ENCODE measurements at regions not wholly inside any gene's neighbourhood (a gene's known extent, or its start where the extent isn't known, plus 50 kb on each side); places are given as distances from the start of the nearest gene placed in this dataset.

GRCh38 chr7:155361346-155361680 lies 63.6 kb downstream of the INSIG1 start:
- Histone ChIP-seq H3K27ac (ENCODE audit: insufficient read length, low read depth, low read length) (no peak overlapping the region), H4K20me1 (ENCODE audit: control insufficient read depth, insufficient read depth, insufficient read length) (no peaks in the 10 kb centered on the region), H3K4me2 (ENCODE audit: insufficient read depth, insufficient read length, low read length) (no peak overlapping the region), H3K18ac (ENCODE audit: insufficient read length, low read depth, low read length) (no peak overlapping the region), H3T11ph (ENCODE audit: low read length) (no peak overlapping the region), H2AK5ac (ENCODE audit: insufficient read length, low read length) (no peak overlapping the region), H3K4me1 (ENCODE audit: insufficient read depth, low read length) (no peaks in the 10 kb centered on the region), H3K27me3 (ENCODE audit: insufficient read depth, low read length) (peaks cover 5% of the 10 kb centered on the region; the same call in 1 of the 2 replicates), H3K79me2 (ENCODE audit: insufficient read depth, low read length) (no peaks in the 10 kb centered on the region), H3K23ac (ENCODE audit: insufficient read length, low read depth, low read length) (no peak overlapping the region), H2BK12ac (ENCODE audit: insufficient read length, low read depth, low read length) (no peak overlapping the region), H4K8ac (replicated peaks; ENCODE audit: insufficient read length, low read depth, low read length) (no peak overlapping the region), H3K23me2 (ENCODE audit: insufficient read length, low read depth, low read length, poor library complexity, severe bottlenecking) (no peaks in the 10 kb centered on the region), H3K9me3 (ENCODE audit: control insufficient read depth, low read depth, low read length) (no peaks in the 10 kb centered on the region), H2BK20ac (ENCODE audit: low read depth, low read length, poor library complexity, severe bottlenecking) (no peak overlapping the region), H3K4ac (ENCODE audit: low read depth, low read length) (no peak overlapping the region), H3K14ac (ENCODE audit: insufficient read depth, low read length) (no peak overlapping the region), H4K5ac (ENCODE audit: insufficient read length, low read depth, low read length) (no peak overlapping the region), H3K56ac (ENCODE audit: insufficient read length, low read depth, low read length) (no peak overlapping the region), H2BK15ac (ENCODE audit: low read depth, low read length) (no peak overlapping the region), H2AFZ (ENCODE audit: low read length) (no peak overlapping the region), H2BK5ac (ENCODE audit: insufficient read length, low read length) (no peak overlapping the region), H2BK120ac (ENCODE audit: low read depth, low read length, poor library complexity, severe bottlenecking) (no peak overlapping the region), H4K91ac (ENCODE audit: insufficient read length, low read depth, low read length) (no peak overlapping the region), H3K9ac (ENCODE audit: extremely low read depth, insufficient read length, low read length) (no peak overlapping the region), H3K79me1 (ENCODE audit: insufficient read depth, low read depth, low read length, poor library complexity, severe bottlenecking) (no peaks in the 10 kb centered on the region)
- Mint-ChIP-seq H3K27me3 (ENCODE audit: low read depth) (peaks cover 94% of the 10 kb centered on the region), H3K4me3 (no peak overlapping the region), H3K36me3 (ENCODE audit: insufficient read depth in 1 of 3, low read depth in 3 of 3) (no peaks in the 10 kb centered on the region; a peak in 1 of 7 replicates), H3K9me3 (peaks cover 0 to 3% of the 10 kb centered on the region in 2 experiments; a peak in 1 of 5 replicates), H3K27ac (no peak overlapping the region), H3K4me1 (peaks cover 19 to 48% of the 10 kb centered on the region in 2 experiments)
- no peak for TF ChIP-seq CTCF (conservative IDR thresholded peaks at IDR 0.05)
- no peak for DNase-seq
- WGBS (ENCODE audit: extremely low coverage, insufficient read length, low lambda C conversion rate) = no CpG with 5 or more reads among the region's 12 CpGs

Data from H9 (cell line).